ENCODE measurements at regions not wholly inside any gene's neighbourhood (a gene's known extent, or its start where the extent isn't known, plus 50 kb on each side); places are given as distances from the start of the nearest gene placed in this dataset.

GRCh38 chr3:74564560-74564959 is 49.9 kb downstream of the CNTN3 start:
- no peak for DNase-seq (ENCODE audit: low spot score)

GRCh38 chr3:74562558-74563269 is 51.7 kb downstream of the CNTN3 start:
- no peak for DNase-seq (ENCODE audit: low spot score)

- no peak for DNase-seq (ENCODE audit: low spot score)
Observed at GRCh38 chr3:74561881-74562280, 52.6 kb downstream of the CNTN3 start.

- DNase-seq (ENCODE audit: low spot score): no peak
Observed at GRCh38 chr3:74559261-74559660, 55.2 kb downstream of the CNTN3 start.

GRCh38 chr3:74550686-74551085 is 63.8 kb downstream of the CNTN3 start:
- DNase-seq (ENCODE audit: low spot score): no peak

- DNase-seq (ENCODE audit: low spot score): no peak
Observed at GRCh38 chr3:74546426-74546825, 68.0 kb downstream of the CNTN3 start.

GRCh38 chr3:74542441-74542840 is 72.0 kb downstream of the CNTN3 start:
- no peak for DNase-seq (ENCODE audit: low spot score)

GRCh38 chr3:74539876-74540275 is 74.6 kb downstream of the CNTN3 start:
- DNase-seq (ENCODE audit: low spot score): no peak

GRCh38 chr3:74538669-74539068 is 75.8 kb downstream of the CNTN3 start:
- no peak for DNase-seq (ENCODE audit: low spot score)

GRCh38 chr3:74537857-74538256 is 76.6 kb downstream of the CNTN3 start:
- no peak for DNase-seq (ENCODE audit: low spot score)

GRCh38 chr3:74537164-74537563 is 77.3 kb downstream of the CNTN3 start:
- DNase-seq (ENCODE audit: low spot score): no peak

GRCh38 chr3:74535281-74535680 is 79.2 kb downstream of the CNTN3 start:
- DNase-seq (ENCODE audit: low spot score): no peak

- no peak for DNase-seq (ENCODE audit: low spot score)
Observed at GRCh38 chr3:74534611-74535010, 79.8 kb downstream of the CNTN3 start.

GRCh38 chr3:74532446-74532845 is 82.0 kb downstream of the CNTN3 start:
- DNase-seq (ENCODE audit: low spot score): no peak

- DNase-seq (ENCODE audit: low spot score): no peak
Observed at GRCh38 chr3:74531491-74531890, 83.0 kb downstream of the CNTN3 start.

- no peak for DNase-seq (ENCODE audit: low spot score)
Observed at GRCh38 chr3:74529145-74529544, 85.3 kb downstream of the CNTN3 start.

- DNase-seq (ENCODE audit: low spot score): no peak
Observed at GRCh38 chr3:74527566-74527965, 86.9 kb downstream of the CNTN3 start.

- no peak for DNase-seq (ENCODE audit: low spot score)
Observed at GRCh38 chr3:74523811-74524210, 90.6 kb downstream of the CNTN3 start.

GRCh38 chr3:74520895-74521294 is 93.6 kb downstream of the CNTN3 start:
- DNase-seq (ENCODE audit: low spot score): no peak

GRCh38 chr3:74518610-74519009 is 95.8 kb downstream of the CNTN3 start:
- DNase-seq (ENCODE audit: low spot score): no peak

GRCh38 chr3:74516019-74516418 is 98.4 kb downstream of the CNTN3 start:
- no peak for DNase-seq (ENCODE audit: low spot score)

- no peak for DNase-seq (ENCODE audit: low spot score)
Observed at GRCh38 chr3:74515451-74515850, 99.0 kb downstream of the CNTN3 start.

GRCh38 chr3:74511078-74511477 is 103.4 kb downstream of the CNTN3 start:
- no peak for DNase-seq (ENCODE audit: low spot score)

GRCh38 chr3:74510261-74510818 is 104.1 kb downstream of the CNTN3 start:
- no peak for DNase-seq (ENCODE audit: low spot score)
